GM18858 (cell line): ENCODE measurements at regions not wholly inside any gene's neighbourhood (a gene's known extent, or its start where the extent isn't known, plus 50 kb on each side); places are given as distances from the start of the nearest gene placed in this dataset.
"Not testable (repeated sequence)": the region's sequence is repeated elsewhere in the genome, so short reads cannot be mapped to it uniquely, and the experiment has no call there.

Experiments used
- ATAC-seq: cut with Tn5 transposase; IDR thresholded peaks from one replicate; pipeline ENCODE4 v1.9.1; 2021; ENCODE audit not compliant: unreplicated experiment

DNA sequence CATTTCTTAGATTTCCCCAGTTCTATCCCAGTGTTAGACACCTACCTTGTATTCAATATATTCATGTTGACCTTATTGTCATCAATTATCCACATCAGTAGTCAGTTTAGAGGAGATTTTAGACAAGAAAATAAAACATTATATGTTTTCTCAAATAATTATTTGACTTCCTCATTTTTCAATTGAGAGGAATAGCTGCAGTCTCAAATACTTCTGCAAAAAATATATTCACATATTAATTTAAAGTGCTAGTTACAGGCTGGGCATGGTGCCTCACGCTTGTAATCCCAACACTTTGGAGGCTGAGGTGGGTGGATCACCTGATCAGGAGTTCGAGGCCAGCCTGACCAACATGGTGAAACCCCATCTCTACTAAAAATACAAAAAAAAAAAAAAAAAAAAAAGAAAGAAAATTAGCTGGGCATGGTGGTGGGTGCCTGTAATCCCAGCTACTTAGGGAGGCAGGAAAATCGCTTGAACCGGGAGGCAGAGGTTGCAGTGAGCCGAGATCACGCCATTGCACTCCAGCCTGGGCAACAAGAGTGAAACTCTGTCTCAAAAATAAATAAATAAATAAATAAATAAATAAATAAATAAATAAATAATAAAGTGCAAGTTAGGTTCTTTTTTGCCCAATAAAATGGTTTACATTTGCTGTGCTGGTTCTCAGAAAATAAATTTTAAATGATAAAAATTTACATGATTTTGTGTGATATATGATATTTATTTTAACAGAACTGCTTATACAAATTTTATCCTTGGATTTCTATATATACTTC, 565.3 kb upstream of the GOLIM4 start:
- ATAC-seq, result not testable (repeated sequence)

- no peak for ATAC-seq
Observed at GRCh38 chr3:168659015-168659414, 563.3 kb upstream of the GOLIM4 start.

DNA sequence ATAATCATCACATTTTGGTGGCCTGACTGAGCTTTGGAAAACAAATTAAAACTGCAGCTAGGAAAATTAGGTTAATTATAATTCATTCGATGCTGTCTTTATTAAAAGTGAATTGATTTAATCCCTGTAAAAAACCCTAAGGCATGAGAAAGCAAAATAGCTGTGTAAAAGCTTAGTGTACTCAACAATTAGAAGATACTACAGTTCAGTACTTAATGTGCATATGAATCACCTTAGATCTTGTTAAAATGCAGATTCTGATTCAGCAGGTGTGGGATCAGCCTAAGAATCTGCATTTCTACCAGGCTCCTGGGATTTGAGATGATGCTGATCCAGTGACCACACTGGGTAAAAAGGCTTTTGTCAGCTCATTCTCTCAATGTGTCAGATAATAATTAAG, 559.9 kb upstream of the GOLIM4 start:
- no peak for ATAC-seq

GRCh38 chr3:168654700-168655099, 559.0 kb upstream of the GOLIM4 start:
- ATAC-seq, result no peak

DNA sequence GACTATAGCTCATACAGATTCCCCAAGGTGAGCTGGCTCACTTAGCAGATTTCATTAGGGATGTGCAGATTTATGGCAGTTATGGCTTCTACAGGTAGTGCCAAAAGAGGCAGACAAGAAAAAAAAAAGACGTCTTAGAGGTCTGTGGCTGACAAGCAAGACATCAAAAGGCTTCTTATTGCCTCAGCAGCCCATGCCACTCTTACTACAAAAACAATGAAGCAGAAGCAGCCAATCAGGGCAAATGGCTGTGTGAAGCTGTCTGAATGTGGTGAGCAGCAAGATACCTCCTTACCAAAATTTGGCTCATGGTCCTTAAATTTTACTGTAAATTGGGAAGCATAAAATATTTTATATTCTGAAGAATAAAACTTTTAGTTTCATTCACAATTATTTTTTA, 557.5 kb upstream of the GOLIM4 start:
- ATAC-seq, result no peak

GRCh38 chr3:168648321-168648720, 552.6 kb upstream of the GOLIM4 start:
- ATAC-seq, result no peak

GRCh38 chr3:168647582-168647981, 551.9 kb upstream of the GOLIM4 start:
- no peak for ATAC-seq

DNA sequence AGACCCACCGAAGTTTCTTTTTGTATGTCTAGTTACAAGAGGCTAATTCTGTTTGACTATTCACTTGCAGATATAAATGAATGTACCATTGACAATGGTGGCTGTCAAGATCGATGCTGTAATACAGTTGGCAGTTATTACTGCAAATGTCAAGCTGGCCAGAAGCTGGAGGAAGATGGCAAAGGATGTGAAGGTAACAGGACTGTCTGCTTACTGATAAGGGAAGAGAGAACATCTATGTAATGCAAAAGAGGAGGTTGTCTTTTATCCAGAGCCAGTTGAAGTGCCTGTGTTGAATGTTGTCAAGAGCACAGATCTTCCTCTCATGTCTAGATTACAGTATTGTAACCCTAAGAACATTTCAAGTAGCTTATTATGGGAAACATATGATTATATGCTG, 549.5 kb upstream of the GOLIM4 start:
- no peak for ATAC-seq

- no peak for ATAC-seq
Observed at GRCh38 chr3:168628549-168628948, 532.8 kb upstream of the GOLIM4 start.

GRCh38 chr3:168625477-168625876, 529.8 kb upstream of the GOLIM4 start:
- ATAC-seq, result no peak

GRCh38 chr3:168624892-168625448, 529.2 kb upstream of the GOLIM4 start:
- ATAC-seq, result no peak

DNA sequence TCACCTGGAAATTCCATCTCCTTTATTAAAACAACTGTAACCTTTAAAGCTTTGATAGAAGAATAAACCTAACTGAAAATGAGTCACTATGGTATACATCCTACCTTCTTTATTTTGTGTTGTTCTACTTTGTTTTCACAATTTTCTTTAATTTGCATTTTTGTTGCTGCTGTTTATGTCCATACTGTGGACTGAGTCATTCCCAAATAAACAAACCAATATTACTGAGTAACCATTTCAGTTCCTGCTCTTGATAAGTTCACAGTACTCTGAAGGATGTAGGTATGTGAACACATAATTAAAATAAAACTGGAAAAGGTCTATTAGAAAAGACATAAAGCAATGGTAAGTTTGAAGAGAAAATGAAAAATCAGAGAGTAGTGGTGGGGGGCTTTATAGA, 528.5 kb upstream of the GOLIM4 start:
- ATAC-seq, result no peak

DNA sequence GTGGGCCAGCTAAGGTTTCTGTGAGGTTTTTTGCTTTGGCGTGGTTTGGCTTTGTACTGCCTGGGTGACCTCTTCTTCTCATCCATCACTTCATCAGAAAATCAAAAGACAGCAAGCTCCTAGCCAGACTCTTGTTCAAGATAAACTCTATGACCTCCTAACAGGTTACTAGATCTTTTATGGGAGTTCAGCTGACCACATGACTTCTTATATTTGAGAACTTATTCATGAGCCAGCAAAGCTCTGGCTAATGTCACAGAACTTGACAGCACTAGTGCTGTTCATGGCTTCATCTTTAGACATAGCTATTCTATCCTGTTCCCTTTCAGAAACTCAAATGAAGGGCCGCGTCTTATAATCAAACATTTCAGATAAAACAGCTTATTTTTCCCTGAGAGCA, 527.1 kb upstream of the GOLIM4 start:
- ATAC-seq, result no peak

- ATAC-seq, result no peak
Observed at GRCh38 chr3:168620854-168621253, 525.1 kb upstream of the GOLIM4 start.

GRCh38 chr3:168618827-168619470, 523.2 kb upstream of the GOLIM4 start:
- no peak for ATAC-seq

GRCh38 chr3:168617658-168618057, 521.9 kb upstream of the GOLIM4 start:
- no peak for ATAC-seq

DNA sequence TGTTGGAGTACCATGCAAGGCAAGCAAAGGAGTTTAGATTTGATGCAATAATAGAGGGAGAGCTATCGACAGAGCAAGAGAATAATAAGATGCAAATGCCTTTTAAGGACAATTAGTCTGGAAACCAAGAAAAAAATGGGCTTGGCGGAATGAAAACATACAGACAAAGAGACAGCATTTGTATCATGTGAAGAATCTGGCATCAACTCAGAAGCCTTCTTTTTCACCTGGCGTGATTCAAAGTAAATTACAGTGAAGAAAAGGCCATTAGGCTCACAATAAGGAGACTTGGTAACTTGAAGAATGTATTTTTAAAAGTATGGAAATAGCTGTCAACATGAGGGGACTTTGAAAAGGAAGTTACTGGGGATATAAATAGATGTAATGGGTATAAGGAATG, 521.2 kb upstream of the GOLIM4 start:
- ATAC-seq, result no peak

GRCh38 chr3:168615493-168616020, 519.8 kb upstream of the GOLIM4 start:
- no peak for ATAC-seq

GRCh38 chr3:168613151-168613550, 517.4 kb upstream of the GOLIM4 start:
- no peak for ATAC-seq

DNA sequence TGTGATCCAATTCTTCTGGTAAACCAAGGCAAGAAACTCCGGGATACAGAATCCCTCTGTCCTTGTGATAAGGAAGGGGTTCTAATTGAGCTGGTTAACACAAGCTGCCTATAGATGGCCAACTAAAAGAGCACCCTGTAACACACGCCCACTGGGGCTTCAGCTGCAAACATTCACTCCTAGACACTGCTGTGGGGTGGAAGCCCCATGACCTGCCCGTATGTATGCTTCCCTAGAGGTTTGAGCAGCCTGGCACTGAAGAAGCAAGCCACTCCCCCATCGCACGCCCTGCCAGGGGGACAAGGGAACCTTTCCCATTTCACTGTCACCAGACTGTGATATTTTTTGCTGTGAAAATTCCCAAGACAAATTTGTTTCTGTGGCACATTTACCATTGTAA, 516.9 kb upstream of the GOLIM4 start:
- no peak for ATAC-seq

DNA sequence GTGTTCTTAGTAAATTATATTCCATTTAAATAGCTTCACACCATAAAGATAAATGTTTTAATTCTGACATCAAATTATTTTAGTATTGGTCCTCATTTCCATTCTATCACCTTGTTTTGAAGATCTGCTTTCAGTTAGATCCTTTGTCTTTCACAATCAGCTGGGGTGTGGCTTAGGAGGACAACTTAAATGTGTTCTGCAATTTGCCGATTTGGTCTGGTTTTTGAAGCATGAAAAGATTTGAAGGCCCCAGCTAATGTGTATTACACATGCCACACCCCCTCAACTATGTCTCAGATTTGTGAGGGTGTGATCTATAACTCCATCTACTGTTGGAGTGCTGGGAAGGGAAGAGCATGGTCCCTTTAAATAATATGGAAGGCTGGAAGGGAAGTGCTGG, 516.1 kb upstream of the GOLIM4 start:
- ATAC-seq, result no peak

GRCh38 chr3:168608926-168609325, 513.2 kb upstream of the GOLIM4 start:
- ATAC-seq, result no peak
